GM18505 (cell line): ENCODE measurements at regions not wholly inside any gene's neighbourhood (a gene's known extent, or its start where the extent isn't known, plus 50 kb on each side); places are given as distances from the start of the nearest gene placed in this dataset.

Experiments
- ATAC-seq: cut with Tn5 transposase; IDR thresholded peaks from one replicate; pipeline ENCODE4 v1.9.1; 2021; ENCODE audit not compliant: unreplicated experiment
- POLR2A ChIP-seq: IDR thresholded peaks from 4 replicates; pipeline ENCODE4 v1.6.1; 2011; ENCODE audit warnings: borderline replicate concordance; ENCODE audit not compliant: insufficient read depth, insufficient read length; ENCODE audit errors: extremely low read depth

- ATAC-seq, result no peak
- no peak for TF ChIP-seq POLR2A
Observed at GRCh38 chr2:59295524-59296162, 1054.5 kb upstream of the FANCL start.

DNA sequence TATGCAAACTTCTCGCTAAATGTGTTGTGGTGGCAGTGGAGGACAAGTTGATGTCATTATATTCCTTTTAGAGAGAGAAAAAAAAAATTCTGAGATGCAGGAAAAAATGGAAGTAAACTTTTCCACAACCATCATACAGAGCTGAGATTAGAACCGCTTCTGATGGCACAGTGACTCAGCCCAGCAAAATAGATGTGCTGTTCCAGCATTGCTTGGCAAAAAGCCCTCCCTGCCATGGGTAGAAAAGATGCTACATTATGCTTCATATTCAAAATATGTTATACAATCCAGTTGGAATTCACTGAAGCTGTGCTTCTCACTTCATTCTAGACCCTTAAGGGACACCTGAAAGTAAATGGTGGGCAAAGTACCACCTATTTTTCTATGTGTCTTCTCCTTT is 1047.6 kb upstream of the FANCL start:
- ATAC-seq, result no peak
- no peak for TF ChIP-seq POLR2A

DNA sequence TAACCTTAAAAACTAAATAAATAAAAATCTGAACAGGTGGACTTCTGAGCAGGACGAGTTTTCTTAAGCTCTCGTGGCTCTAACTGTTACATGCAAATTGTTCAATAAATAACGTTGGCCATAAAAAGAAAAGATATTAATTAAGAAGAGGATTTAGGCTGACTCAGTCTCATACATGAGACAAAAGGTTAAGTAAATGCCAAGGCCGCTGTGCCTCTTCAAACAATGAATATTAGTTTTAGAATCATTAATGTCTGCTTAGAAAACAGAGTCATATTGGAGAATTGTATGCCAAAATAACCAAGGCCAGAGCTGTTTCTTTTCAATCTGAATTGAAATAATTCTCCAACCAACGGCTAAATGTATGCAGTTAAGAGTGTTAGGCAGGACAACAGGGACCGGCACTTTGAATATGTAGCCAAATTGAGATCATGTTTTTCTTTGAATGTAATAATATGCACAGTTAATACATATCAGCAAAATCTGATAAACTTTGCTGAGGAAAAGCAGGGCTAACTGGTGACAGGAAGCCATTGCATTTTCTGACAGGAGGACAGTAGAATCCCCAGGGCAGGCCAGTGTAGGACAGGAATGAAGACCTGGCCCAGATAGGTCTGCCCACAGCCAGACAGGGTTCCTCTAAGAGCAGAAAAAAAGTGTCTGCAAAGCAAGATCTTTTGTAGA is 1041.4 kb upstream of the FANCL start:
- no peak for TF ChIP-seq POLR2A
- no peak for ATAC-seq

- no peak for ATAC-seq
- no peak for TF ChIP-seq POLR2A
Observed at GRCh38 chr2:59277671-59278070, 1036.5 kb upstream of the FANCL start.

- no peak for ATAC-seq
- TF ChIP-seq POLR2A, result no peak
Observed at GRCh38 chr2:59276917-59277316, 1035.8 kb upstream of the FANCL start.

DNA sequence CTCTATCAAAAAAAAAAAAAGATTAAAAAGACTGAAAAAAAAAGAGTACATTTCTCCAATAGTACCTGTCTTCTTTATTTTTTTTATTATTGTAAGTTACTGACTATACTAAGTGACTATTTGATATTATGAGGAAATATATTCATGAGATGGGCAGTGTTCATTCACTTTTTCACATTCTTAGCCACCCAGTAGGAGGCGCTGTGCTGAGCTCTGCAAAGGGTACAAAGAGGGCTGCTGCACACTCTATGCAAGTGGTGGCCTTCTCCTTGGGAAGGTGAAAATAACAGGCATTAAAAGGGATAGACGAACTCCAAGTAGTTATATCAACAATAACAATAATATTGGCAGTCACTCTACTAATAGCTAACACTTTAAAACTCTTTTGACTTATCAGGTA is 1034.9 kb upstream of the FANCL start:
- no peak for ATAC-seq
- no peak for TF ChIP-seq POLR2A

- ATAC-seq, result no peak
- TF ChIP-seq POLR2A, result no peak
Observed at GRCh38 chr2:59266453-59266852, 1025.3 kb upstream of the FANCL start.

- ATAC-seq, result no peak
- TF ChIP-seq POLR2A, result no peak
Observed at GRCh38 chr2:59259913-59260312, 1018.8 kb upstream of the FANCL start.

DNA sequence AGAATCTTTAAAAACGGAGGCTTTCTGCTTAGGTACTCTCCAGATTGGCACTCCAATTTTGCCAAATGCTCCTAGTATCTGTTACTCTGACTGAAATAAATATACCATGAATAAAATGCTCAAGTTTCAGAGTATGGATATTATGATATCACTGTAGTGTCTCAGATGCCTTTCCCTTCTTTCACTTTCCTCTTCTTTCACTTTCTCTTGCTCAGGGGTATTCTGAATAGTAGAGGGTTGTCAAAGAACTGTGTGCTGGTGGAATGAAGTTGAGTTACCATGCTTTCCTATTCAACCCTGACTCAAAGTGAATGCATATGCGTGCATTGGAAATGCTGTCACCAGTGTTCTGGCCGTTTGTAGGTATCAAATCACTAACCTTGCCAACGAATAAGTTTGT is 1015.2 kb upstream of the FANCL start:
- ATAC-seq, result no peak
- TF ChIP-seq POLR2A, result no peak

DNA sequence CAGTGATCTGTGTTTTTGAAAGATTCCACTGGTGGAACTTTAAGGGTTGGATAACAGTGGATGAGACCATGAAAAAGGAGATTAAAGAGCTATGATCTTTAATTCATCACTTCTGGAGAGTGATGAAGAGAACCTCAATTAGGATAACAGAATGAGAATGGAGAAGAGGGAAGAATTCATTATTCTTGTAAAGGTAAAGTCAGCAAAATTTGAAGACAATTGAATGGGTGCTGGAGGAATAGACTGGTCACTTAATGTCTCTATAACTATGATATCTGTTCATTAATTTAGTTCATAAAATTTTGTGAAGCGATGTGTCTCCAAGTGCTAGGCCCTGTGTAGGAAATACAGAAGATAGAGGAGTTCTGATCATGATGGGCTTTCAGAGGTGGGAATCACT is 1013.2 kb upstream of the FANCL start:
- ATAC-seq, result no peak
- TF ChIP-seq POLR2A, result no peak

GRCh38 chr2:59250307-59250677 is 1009.2 kb upstream of the FANCL start:
- ATAC-seq, result no peak
- no peak for TF ChIP-seq POLR2A

- ATAC-seq, result no peak
- TF ChIP-seq POLR2A, result no peak
Observed at GRCh38 chr2:59249441-59250306, 1008.5 kb upstream of the FANCL start.

- ATAC-seq, result no peak
- no peak for TF ChIP-seq POLR2A
Observed at GRCh38 chr2:59239146-59239545, 998.0 kb upstream of the FANCL start.

DNA sequence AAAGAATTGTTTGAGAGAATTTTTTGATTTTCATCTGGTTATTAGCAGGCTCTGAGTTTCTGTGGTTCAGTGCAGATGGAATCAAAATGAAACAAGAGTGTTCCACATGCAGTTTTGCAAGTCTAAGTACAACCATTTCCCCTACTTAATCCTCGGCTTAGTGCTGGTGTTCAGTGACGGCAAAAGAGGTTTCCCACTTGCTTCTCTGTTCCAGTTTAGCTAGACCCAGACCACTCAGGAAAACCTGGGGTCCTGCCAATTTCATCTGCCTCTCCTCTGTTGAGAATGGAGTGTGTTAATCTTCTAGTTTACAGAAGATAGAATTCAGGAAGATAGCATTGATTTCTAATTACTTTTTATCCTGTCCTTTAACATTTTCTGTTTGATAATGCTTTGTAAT is 996.2 kb upstream of the FANCL start:
- ATAC-seq, result no peak
- TF ChIP-seq POLR2A, result no peak
